Astrocyte (in vitro differentiated cells and primary cell): ENCODE measurements at regions not wholly inside any gene's neighbourhood (a gene's known extent, or its start where the extent isn't known, plus 50 kb on each side); places are given as distances from the start of the nearest gene placed in this dataset.

Source experiments
- DNase-seq: peaks from one replicate; pipeline ENCODE4 v3.0.0-alpha.2; 2010; ENCODE audit warnings: low read depth
- FAIRE-seq: peaks from 2 replicates; lab custom pipeline; 2011; peaks lifted over from hg19 to GRCh38; lab: Jason Lieb, UNC
- H2AFZ ChIP-seq: 2 replicates; pipeline ENCODE4 v1.6.0; 2012; ENCODE audit warnings: low read depth, low read length, inconsistent platforms
- H3K27ac ChIP-seq: 2 replicates; pipeline ENCODE4 v1.5.1; 2011; ENCODE audit warnings: low read depth, low read length, inconsistent platforms
- H3K27me3 ChIP-seq: 2 replicates; pipeline ENCODE4 v1.6.0; 2011; ENCODE audit warnings: low read length, inconsistent platforms; ENCODE audit not compliant: insufficient read depth
- H3K36me3 ChIP-seq: 2 replicates; pipeline ENCODE4 v1.5.1; 2011; ENCODE audit warnings: low read length, inconsistent platforms; ENCODE audit not compliant: insufficient read depth
- H3K4me1 ChIP-seq: 2 replicates; pipeline ENCODE4 v1.5.1; 2011; ENCODE audit warnings: low read length, inconsistent platforms; ENCODE audit not compliant: insufficient read depth
- H3K4me2 ChIP-seq: 2 replicates; pipeline ENCODE4 v1.6.0; 2012; ENCODE audit warnings: low read length, inconsistent platforms
- H3K4me3 ChIP-seq: 2 replicates; pipeline ENCODE4 v1.5.1; 2011; ENCODE audit warnings: low read depth, mild to moderate bottlenecking, low read length, inconsistent platforms; ENCODE audit not compliant: insufficient read depth
- H3K79me2 ChIP-seq: 2 replicates; pipeline ENCODE4 v1.6.0; 2012; ENCODE audit warnings: mild to moderate bottlenecking, low read length, inconsistent platforms; ENCODE audit not compliant: insufficient read depth
- H3K9ac ChIP-seq: 2 replicates; pipeline ENCODE4 v1.6.0; 2012; ENCODE audit warnings: mild to moderate bottlenecking, low read length, inconsistent platforms
- H3K9me3 ChIP-seq: 2 replicates; pipeline ENCODE4 v1.5.1; 2012; ENCODE audit warnings: low read depth, mild to moderate bottlenecking, low read length, inconsistent platforms; ENCODE audit not compliant: insufficient read depth
- H4K20me1 ChIP-seq: 2 replicates; pipeline ENCODE4 v1.6.0; 2012; ENCODE audit warnings: low read length, inconsistent platforms; ENCODE audit not compliant: insufficient read depth
- H3K27ac Mint-ChIP-seq: one replicate; pipeline ENCODE4 v1.8.0; 2021; ENCODE audit warnings: mild to moderate bottlenecking, mixed read lengths; ENCODE audit not compliant: unreplicated experiment
- H3K27me3 Mint-ChIP-seq: one replicate; pipeline ENCODE4 v1.8.0; 2021; ENCODE audit warnings: low read depth, mixed read lengths; ENCODE audit not compliant: unreplicated experiment
- H3K36me3 Mint-ChIP-seq: one replicate; pipeline ENCODE4 v1.8.0; 2021; ENCODE audit warnings: low read depth, mixed read lengths; ENCODE audit not compliant: unreplicated experiment
- H3K4me1 Mint-ChIP-seq: one replicate; pipeline ENCODE4 v1.8.0; 2021; ENCODE audit warnings: low read depth, mixed read lengths; ENCODE audit not compliant: unreplicated experiment
- H3K4me3 Mint-ChIP-seq: one replicate; pipeline ENCODE4 v1.8.0; 2021; ENCODE audit warnings: mild to moderate bottlenecking, moderate library complexity, mixed read lengths; ENCODE audit not compliant: unreplicated experiment
- H3K9me3 Mint-ChIP-seq: one replicate; pipeline ENCODE4 v1.8.0; 2021; ENCODE audit warnings: mild to moderate bottlenecking, mixed read lengths; ENCODE audit not compliant: unreplicated experiment
- CTCF ChIP-seq: IDR thresholded peaks from 2 replicates; pipeline ENCODE4 v1.5.1; 2011; ENCODE audit warnings: low read depth, mild to moderate bottlenecking, inconsistent platforms, low read length, moderate library complexity; ENCODE audit not compliant: insufficient read depth
- EZH2 ChIP-seq: IDR thresholded peaks from 2 replicates; pipeline ENCODE4 v1.6.1; 2012; ENCODE audit warnings: mild to moderate bottlenecking, low read length, inconsistent platforms; ENCODE audit not compliant: insufficient read depth

DNA sequence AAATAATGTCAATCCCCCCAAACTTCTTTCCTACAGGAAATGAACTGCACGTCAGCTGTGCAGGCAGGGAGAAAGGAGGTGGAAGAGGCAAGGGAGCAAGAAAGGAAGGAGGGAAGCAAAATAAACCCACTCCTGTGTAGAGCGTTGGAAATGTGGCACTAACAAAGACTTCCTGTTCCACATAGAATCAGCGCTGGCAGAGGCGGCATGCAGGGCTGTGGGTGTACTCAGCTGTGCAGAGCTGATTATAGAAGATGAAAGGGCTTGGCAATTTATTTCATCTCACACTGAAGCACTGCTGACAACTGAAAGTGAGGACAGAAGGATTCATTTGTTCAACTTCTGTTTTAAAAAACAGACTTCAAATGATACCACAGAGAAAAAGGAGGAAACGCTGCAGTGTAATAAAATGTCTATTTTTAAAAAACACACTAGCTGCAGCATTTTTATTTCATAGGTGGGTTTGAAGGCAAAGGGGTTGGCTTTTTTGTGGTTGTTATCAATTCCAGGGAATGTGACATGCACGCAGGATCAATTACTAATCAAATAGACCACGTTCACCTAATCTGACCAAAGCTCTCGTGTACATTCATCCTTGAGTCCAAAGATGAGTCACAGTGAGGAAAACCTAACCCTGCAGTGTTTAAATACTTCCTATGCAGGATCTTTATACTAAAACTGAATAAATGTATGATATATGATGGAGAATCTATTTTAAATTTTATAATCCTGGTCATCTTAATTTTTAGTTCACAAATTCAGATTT lies 583.5 kb downstream of the ZNF608 start:
- Mint-ChIP-seq H3K27ac (no peak overlapping the region), H3K4me3 (no peak overlapping the region), H3K27me3 (no peaks in the 10 kb centered on the region), H3K36me3 (no peaks in the 10 kb centered on the region), H3K9me3 (peaks cover 3% of the 10 kb centered on the region), H3K4me1 (peaks cover 8% of the 10 kb centered on the region)
- H3K27me3 ChIP-seq = no peaks in the 10 kb centered on the region
- H3K4me1 ChIP-seq = peaks cover 6% of the 10 kb centered on the region
- peak overlapping the region; percentile 79 for H3K4me2 ChIP-seq
- no peak overlapping the region for H3K9ac ChIP-seq
- H4K20me1 ChIP-seq = no peaks in the 10 kb centered on the region
- H3K36me3 ChIP-seq = no peaks in the 10 kb centered on the region
- peak overlapping the region; percentile 18 for H3K4me3 ChIP-seq
- no peak overlapping the region for H3K27ac ChIP-seq
- H3K9me3 ChIP-seq = no peaks in the 10 kb centered on the region
- H2AFZ ChIP-seq = no peak overlapping the region
- H3K79me2 ChIP-seq = no peaks in the 10 kb centered on the region
- TF ChIP-seq EZH2 (no peak), CTCF (no peak)
- DNase-seq = peak; percentile 54
- no peak for FAIRE-seq

DNA sequence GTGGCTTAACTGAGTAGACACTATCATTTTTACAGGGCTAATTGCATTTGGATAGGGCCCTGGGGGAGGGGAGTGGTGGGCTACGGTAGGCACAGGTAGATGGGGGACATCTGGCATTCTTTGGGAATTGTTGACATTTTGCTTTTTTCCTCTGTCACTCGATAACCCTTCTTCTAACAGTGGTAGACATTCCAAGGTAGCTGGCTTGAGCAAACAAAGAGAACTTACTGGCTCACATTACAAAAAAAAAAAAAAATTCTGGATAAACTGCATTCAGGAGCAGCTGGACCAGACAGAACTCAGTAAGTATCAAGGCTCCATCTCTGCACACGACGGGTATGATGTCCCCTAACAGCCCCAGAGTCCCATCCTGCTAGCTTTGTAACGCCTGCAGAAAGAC lies 585.2 kb downstream of the ZNF608 start:
- Mint-ChIP-seq H3K27me3 (no peaks in the 10 kb centered on the region), H3K9me3 (peaks cover 7% of the 10 kb centered on the region), H3K36me3 (no peaks in the 10 kb centered on the region), H3K4me3 (no peak overlapping the region), H3K4me1 (peaks cover 9% of the 10 kb centered on the region), H3K27ac (no peak overlapping the region)
- peaks cover 6% of the 10 kb centered on the region for H3K4me1 ChIP-seq
- H3K79me2 ChIP-seq = no peaks in the 10 kb centered on the region
- H3K9ac ChIP-seq = no peak overlapping the region
- H4K20me1 ChIP-seq = no peaks in the 10 kb centered on the region
- H3K36me3 ChIP-seq = no peaks in the 10 kb centered on the region
- DNase-seq = no peak
- H2AFZ ChIP-seq = no peak overlapping the region
- H3K9me3 ChIP-seq = no peaks in the 10 kb centered on the region
- H3K4me2 ChIP-seq = no peak overlapping the region
- TF ChIP-seq CTCF (no peak), EZH2 (no peak)
- no peak overlapping the region for H3K4me3 ChIP-seq
- no peaks in the 10 kb centered on the region for H3K27me3 ChIP-seq
- FAIRE-seq = no peak
- no peak overlapping the region for H3K27ac ChIP-seq

GRCh38 chr5:124160265-124160664 lies 586.2 kb downstream of the ZNF608 start:
- Mint-ChIP-seq H3K9me3 (peaks cover 9% of the 10 kb centered on the region), H3K27ac (no peak overlapping the region)
- H4K20me1 ChIP-seq = no peaks in the 10 kb centered on the region

More at GRCh38 chr5:124160265-124160664, 586.2 kb downstream of the ZNF608 start:
- H3K36me3 Mint-ChIP-seq = no peaks in the 10 kb centered on the region
- TF ChIP-seq CTCF (no peak), EZH2 (no peak)
- no peak for DNase-seq
- H3K4me3 Mint-ChIP-seq = no peak overlapping the region
- no peaks in the 10 kb centered on the region for H3K27me3 Mint-ChIP-seq
- H3K79me2 ChIP-seq = no peaks in the 10 kb centered on the region
- no peaks in the 10 kb centered on the region for H3K36me3 ChIP-seq
- no peak overlapping the region for H3K9ac ChIP-seq
- no peak overlapping the region for H2AFZ ChIP-seq
- FAIRE-seq = no peak
- H3K27ac ChIP-seq = no peak overlapping the region
- no peak overlapping the region for H3K4me2 ChIP-seq
- H3K9me3 ChIP-seq = no peaks in the 10 kb centered on the region
- no peaks in the 10 kb centered on the region for H3K27me3 ChIP-seq
- no peak overlapping the region for H3K4me3 ChIP-seq
- peaks cover 6% of the 10 kb centered on the region for H3K4me1 ChIP-seq
- peaks cover 9% of the 10 kb centered on the region for H3K4me1 Mint-ChIP-seq
